ENCODE measurements at regions not wholly inside any gene's neighbourhood (a gene's known extent, or its start where the extent isn't known, plus 50 kb on each side); places are given as distances from the start of the nearest gene placed in this dataset.

- Histone ChIP-seq H3K14ac (ENCODE audit: insufficient read length) (no peak overlapping the region), H3K4me3 (ENCODE audit: extremely low read depth in 1 of 4, insufficient read depth in 2 of 4, low read depth in 3 of 4, low read length in 4 of 4) (no peak overlapping the region), H3K23ac (ENCODE audit: insufficient read length) (no peak overlapping the region), H2BK5ac (ENCODE audit: low read depth, low read length) (no peak overlapping the region), H3K4ac (replicated peaks; ENCODE audit: insufficient read length, low read depth, low read length) (peak overlapping the region; percentile 47), H4K91ac (replicated peaks; ENCODE audit: insufficient read length, low read length) (no peak overlapping the region), H3K4me2 (ENCODE audit: insufficient read depth in 1 of 2, low read depth in 2 of 2, low read length in 2 of 2) (no peak overlapping the region), H3K36me3 (ENCODE audit: control insufficient read depth in 2 of 4, insufficient read depth in 4 of 4, low read length in 3 of 4) (no peaks in the 10 kb centered on the region), H4K5ac (ENCODE audit: insufficient read length, low read depth, low read length) (no peak overlapping the region), H3K27ac (ENCODE audit: low read depth, low read length) (no peak overlapping the region), H3K9me3 (ENCODE audit: insufficient read depth in 2 of 2, low read depth in 1 of 2, low read length in 1 of 2) (no peaks in the 10 kb centered on the region; a peak in 1 of 4 replicates), H3K56ac (replicated peaks; ENCODE audit: insufficient read length, low read depth, low read length) (no peak overlapping the region), H3K4me1 (replicated peaks in 1 of 4; ENCODE audit: control insufficient read depth in 3 of 4, insufficient read depth in 4 of 4, low read length in 3 of 4) (no peaks in the 10 kb centered on the region), H3K9ac (replicated peaks in 1 of 4; ENCODE audit: extremely low read depth in 1 of 4, low read depth in 3 of 4, low read length in 3 of 4) (no peak overlapping the region), H3K27me3 (replicated peaks in 1 of 4; ENCODE audit: control insufficient read depth in 3 of 4, extremely low read depth in 1 of 4, insufficient read depth in 3 of 4, low read length in 3 of 4) (no peaks in the 10 kb centered on the region), H4K20me1 (replicated peaks in 1 of 2; ENCODE audit: control insufficient read depth in 1 of 2, insufficient read depth in 2 of 2, low read length in 2 of 2) (no peaks in the 10 kb centered on the region), H2BK12ac (ENCODE audit: low read depth, low read length) (no peak overlapping the region), H4K8ac (ENCODE audit: extremely low read depth, insufficient read depth, low read length) (no peak overlapping the region), H3K18ac (ENCODE audit: extremely low read depth, low read length) (no peak overlapping the region), H3K23me2 (ENCODE audit: low read depth, low read length) (no peaks in the 10 kb centered on the region), H2BK20ac (ENCODE audit: low read length) (no peak overlapping the region), H2BK120ac (replicated peaks; ENCODE audit: low read depth, low read length) (no peak overlapping the region), H3K79me2 (ENCODE audit: control insufficient read depth in 1 of 2, insufficient read depth in 2 of 2, low read length in 2 of 2) (no peaks in the 10 kb centered on the region), H2AFZ (ENCODE audit: low read length) (no peak overlapping the region), H3K79me1 (ENCODE audit: low read depth, low read length) (no peaks in the 10 kb centered on the region), H2AK5ac (ENCODE audit: low read depth, low read length) (no peak overlapping the region), H2BK15ac (ENCODE audit: low read length) (no peak overlapping the region)
- DNase-seq (ENCODE audit: low read depth in 1 of 2, low spot score in 2 of 2) (no peak), FAIRE-seq (no peak)
- ChIA-PET POLR2A (ENCODE audit: partially characterized antibody) (no interaction called here), CTCF (ENCODE audit: partially characterized antibody) (no interaction called here)
- 85% methylated on average over 2 of the region's 2 CpGs; no CpG with 5 or more reads in 1 of the 2 experiments for WGBS, 2 experiments (ENCODE audit: extremely low coverage in 1 of 2, insufficient coverage in 1 of 2, insufficient read length in 1 of 2, insufficient replicate concordance in 2 of 2, low coverage in 1 of 2, low lambda C conversion rate in 2 of 2, missing lambda C conversion rate in 1 of 2)
- no peak for TF ChIP-seq PHF8 (conservative IDR thresholded peaks at IDR 0.05; ENCODE audit: low read depth, low read length)
- TF ChIP-seq BACH1 (IDR thresholded peaks at IDR 0.05; ENCODE audit: low read length) = no peak
- no peak for TF ChIP-seq POLR2AphosphoS5 (IDR thresholded peaks at IDR 0.05; ENCODE audit: low read depth, low read length)
- no peak for TF ChIP-seq RAD21 (IDR thresholded peaks at IDR 0.05 in 1 of 2, conservative IDR thresholded peaks at IDR 0.05 in 1 of 2; ENCODE audit: low read depth in 2 of 2, low read length in 2 of 2)
- no peak for TF ChIP-seq HDAC6 (IDR thresholded peaks at IDR 0.05; ENCODE audit: low read depth, low read length)
- TF ChIP-seq USF2 (IDR thresholded peaks at IDR 0.05; ENCODE audit: low read length) = no peak
- no peak for TF ChIP-seq TAF1 (IDR thresholded peaks at IDR 0.05; ENCODE audit: low read depth, low read length)
- TF ChIP-seq CTBP2 (IDR thresholded peaks at IDR 0.05; ENCODE audit: borderline replicate concordance, insufficient read depth, insufficient read length, low read length) = no peak
- no peak for TF ChIP-seq CEBPB (IDR thresholded peaks at IDR 0.05; ENCODE audit: low read depth, low read length)
- no peak for TF ChIP-seq RBBP5 (IDR thresholded peaks at IDR 0.05; ENCODE audit: borderline replicate concordance, low read depth, low read length)
- no peak for TF ChIP-seq CBX5 (IDR thresholded peaks at IDR 0.05; ENCODE audit: low read depth, low read length)
- TF ChIP-seq TCF12 (IDR thresholded peaks at IDR 0.05; ENCODE audit: low read depth, low read length) = no peak
- no peak for TF ChIP-seq SAP30 (IDR thresholded peaks at IDR 0.05; ENCODE audit: insufficient read depth, insufficient replicate concordance, low read length)
These were observed 390.5 kb upstream of the CLEC14A start for GRCh38 chr14:38646391-38646790.

Data from H1 (cell line).